ENCODE measurements at regions not wholly inside any gene's neighbourhood (a gene's known extent, or its start where the extent isn't known, plus 50 kb on each side); places are given as distances from the start of the nearest gene placed in this dataset.

- FAIRE-seq: no peak
- H3K79me2 ChIP-seq (ENCODE audit: control insufficient read depth, insufficient read depth, low read length): no peaks in the 10 kb centered on the region
- in situ Hi-C loops (cut with MboI) (no loop called here), intact Hi-C loops (cut with micrococcal nuclease; ENCODE audit: unreplicated experiment) (no loop called here)
- H3K36me3 ChIP-seq (ENCODE audit: control insufficient read depth in 2 of 2, insufficient read depth in 2 of 2, low read length in 1 of 2): no peaks in the 10 kb centered on the region
- ChIA-PET POLR2A (no interaction called here), RAD21 (ENCODE audit: unreplicated experiment) (no interaction called here), SMC1A (ENCODE audit: uncharacterized antibody, unreplicated experiment) (no interaction called here), CTCF (interaction anchor here (0.6 to 1.1 kb wide), 2 partner anchors 39 to 207 kb away, joined by 3 to 5 read pairs; no protein-coding TSS in a partner anchor)
- peaks cover 7% of the 10 kb centered on the region; the same call in 2 of the 3 replicates for H3K9me3 ChIP-seq (replicated peaks; ENCODE audit: control insufficient read depth, insufficient read depth, low read length)
- TF ChIP-seq SUZ12 (IDR thresholded peaks at IDR 0.05; ENCODE audit: unreplicated experiment) (no peak), BHLHE40 (IDR thresholded peaks at IDR 0.05; ENCODE audit: borderline replicate concordance in 1 of 2, low read depth in 2 of 2, low read length in 1 of 2) (peak in 1 of 2 experiments; percentile 38; a peak in 1 of 4 replicates), BACH1 (IDR thresholded peaks at IDR 0.05; ENCODE audit: borderline replicate concordance) (no peak), HSF1 (IDR thresholded peaks at IDR 0.05; ENCODE audit: low read depth, low read length) (no peak)
- no peak overlapping the region for H3K4me3 ChIP-seq
- no peak overlapping the region for H3K27ac ChIP-seq (ENCODE audit: control insufficient read depth, insufficient read depth)
- no peak overlapping the region for H3K4me2 ChIP-seq (ENCODE audit: control insufficient read depth, insufficient read depth)
- WGBS (ENCODE audit: insufficient coverage, insufficient replicate concordance, low lambda C conversion rate, missing lambda C conversion rate): 60% methylated on average over 15 of the region's 15 CpGs
- H2AFZ ChIP-seq (ENCODE audit: control insufficient read depth, low read depth, low read length): no peak overlapping the region
- peaks cover 2 to 3% of the 10 kb centered on the region in 2 experiments; a peak in 1 of 4 replicates for H3K27me3 ChIP-seq (replicated peaks in 1 of 2; ENCODE audit: control insufficient read depth in 2 of 2, insufficient read depth in 2 of 2, low read length in 1 of 2)
- H3K9ac ChIP-seq (ENCODE audit: control insufficient read depth, insufficient read depth, low read length): no peak overlapping the region
- no TSS peak for BruUV-seq (replicated peaks)
- DNase-seq (ENCODE audit: low read depth, low spot score): no peak
- ATAC-seq: no peak
- H3K4me1 ChIP-seq (ENCODE audit: control insufficient read depth, insufficient read depth, low read length): no peaks in the 10 kb centered on the region
- no peaks in the 10 kb centered on the region for H4K20me1 ChIP-seq (ENCODE audit: control insufficient read depth, insufficient read depth)
Observed at GRCh38 chr16:86026171-86026910, 127.4 kb downstream of the IRF8 start.

GRCh38 chr16:86026916-86027315 lies 128.0 kb downstream of the IRF8 start:
- CTCF ChIA-PET: interaction anchor here (0.6 to 1.1 kb wide), 2 partner anchors 39 to 208 kb away, joined by 3 to 5 read pairs; no protein-coding TSS in a partner anchor
- intact Hi-C loops (cut with micrococcal nuclease; ENCODE audit: unreplicated experiment): no loop called here
- WGBS (ENCODE audit: insufficient coverage, insufficient replicate concordance, low lambda C conversion rate, missing lambda C conversion rate): 61% methylated on average over 5 of the region's 7 CpGs
- Histone ChIP-seq H4K20me1 (ENCODE audit: control insufficient read depth, insufficient read depth) (no peaks in the 10 kb centered on the region), H3K4me3 (no peak overlapping the region), H3K9ac (ENCODE audit: control insufficient read depth, insufficient read depth, low read length) (no peak overlapping the region), H3K27me3 (replicated peaks in 1 of 2; ENCODE audit: control insufficient read depth in 2 of 2, insufficient read depth in 2 of 2, low read length in 1 of 2) (peaks cover 2 to 3% of the 10 kb centered on the region in 2 experiments; a peak in 1 of 4 replicates), H3K27ac (ENCODE audit: control insufficient read depth, insufficient read depth) (no peak overlapping the region), H3K4me2 (ENCODE audit: control insufficient read depth, insufficient read depth) (no peak overlapping the region), H2AFZ (ENCODE audit: control insufficient read depth, low read depth, low read length) (no peak overlapping the region), H3K9me3 (replicated peaks; ENCODE audit: control insufficient read depth, insufficient read depth, low read length) (peaks cover 7% of the 10 kb centered on the region; the same call in 2 of the 3 replicates), H3K4me1 (ENCODE audit: control insufficient read depth, insufficient read depth, low read length) (no peaks in the 10 kb centered on the region), H3K79me2 (ENCODE audit: control insufficient read depth, insufficient read depth, low read length) (no peaks in the 10 kb centered on the region), H3K36me3 (ENCODE audit: control insufficient read depth in 2 of 2, insufficient read depth in 2 of 2, low read length in 1 of 2) (no peaks in the 10 kb centered on the region)
- DNase-seq (ENCODE audit: low read depth, low spot score) (no peak), FAIRE-seq (no peak), ATAC-seq (no peak)
- POLR2A ChIA-PET: interaction anchor here (0.6 kb wide), 1 partner anchor 1216 kb away, joined by 4 read pairs; no protein-coding TSS in a partner anchor
- RAD21 ChIA-PET (ENCODE audit: unreplicated experiment): no interaction called here
- SMC1A ChIA-PET (ENCODE audit: uncharacterized antibody, unreplicated experiment): no interaction called here
- no TSS peak for BruUV-seq (replicated peaks)
- in situ Hi-C loops (cut with MboI): no loop called here
- TF ChIP-seq ETV6 (conservative IDR thresholded peaks at IDR 0.05 in 1 of 2, IDR thresholded peaks at IDR 0.05 in 1 of 2; ENCODE audit: borderline replicate concordance in 1 of 2, low read depth in 1 of 2) (no peak), NKRF (conservative IDR thresholded peaks at IDR 0.05) (no peak), PML (IDR thresholded peaks at IDR 0.05; ENCODE audit: low read length) (no peak), HDAC2 (IDR thresholded peaks at IDR 0.05) (no peak), ZBTB11 (CRISPR knock-in tag; IDR thresholded peaks at IDR 0.05) (no peak)

All from GM12878 (cell line).